ENCODE measurements at regions not wholly inside any gene's neighbourhood (a gene's known extent, or its start where the extent isn't known, plus 50 kb on each side); places are given as distances from the start of the nearest gene placed in this dataset.

GRCh38 chrX:124223524-124223923 lies 108.9 kb upstream of the TEX13D start:
- Histone ChIP-seq H3K27ac (no peak overlapping the region), H3K9me3 (no peaks in the 10 kb centered on the region), H3K4me3 (no peak overlapping the region), H3K4me1 (no peaks in the 10 kb centered on the region), H3K36me3 (no peaks in the 10 kb centered on the region), H3K27me3 (no peaks in the 10 kb centered on the region)
- DNase-seq: no peak
- TF ChIP-seq, protein P1, sequence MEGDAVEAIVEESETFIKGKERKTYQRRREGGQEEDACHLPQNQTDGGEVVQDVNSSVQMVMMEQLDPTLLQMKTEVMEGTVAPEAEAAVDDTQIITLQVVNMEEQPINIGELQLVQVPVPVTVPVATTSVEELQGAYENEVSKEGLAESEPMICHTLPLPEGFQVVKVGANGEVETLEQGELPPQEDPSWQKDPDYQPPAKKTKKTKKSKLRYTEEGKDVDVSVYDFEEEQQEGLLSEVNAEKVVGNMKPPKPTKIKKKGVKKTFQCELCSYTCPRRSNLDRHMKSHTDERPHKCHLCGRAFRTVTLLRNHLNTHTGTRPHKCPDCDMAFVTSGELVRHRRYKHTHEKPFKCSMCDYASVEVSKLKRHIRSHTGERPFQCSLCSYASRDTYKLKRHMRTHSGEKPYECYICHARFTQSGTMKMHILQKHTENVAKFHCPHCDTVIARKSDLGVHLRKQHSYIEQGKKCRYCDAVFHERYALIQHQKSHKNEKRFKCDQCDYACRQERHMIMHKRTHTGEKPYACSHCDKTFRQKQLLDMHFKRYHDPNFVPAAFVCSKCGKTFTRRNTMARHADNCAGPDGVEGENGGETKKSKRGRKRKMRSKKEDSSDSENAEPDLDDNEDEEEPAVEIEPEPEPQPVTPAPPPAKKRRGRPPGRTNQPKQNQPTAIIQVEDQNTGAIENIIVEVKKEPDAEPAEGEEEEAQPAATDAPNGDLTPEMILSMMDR (IDR thresholded peaks at IDR 0.05): no peak
- TF ChIP-seq POLR2A (IDR thresholded peaks at IDR 0.05): no peak

DNA sequence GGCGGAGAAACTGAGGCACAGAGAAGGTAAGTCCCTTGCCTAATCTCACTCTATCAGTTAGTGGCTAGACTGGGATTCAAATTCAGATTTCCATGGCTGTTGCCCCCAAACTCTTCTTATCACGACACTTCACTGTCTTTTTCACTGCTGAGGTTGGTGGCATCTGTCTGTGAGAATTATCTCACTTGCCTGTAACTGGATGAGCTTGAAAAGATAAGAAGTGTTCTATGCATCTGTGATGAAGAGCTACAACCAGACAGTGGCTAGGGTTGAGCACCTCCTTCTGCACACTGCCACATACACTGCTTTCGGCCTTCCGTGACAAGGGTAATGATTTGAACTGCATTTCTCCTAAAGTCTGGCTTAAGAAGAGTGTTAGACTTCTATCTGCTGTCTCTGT lies 107.9 kb upstream of the TEX13D start:
- Histone ChIP-seq H3K4me1 (no peaks in the 10 kb centered on the region), H3K27me3 (no peaks in the 10 kb centered on the region), H3K36me3 (no peaks in the 10 kb centered on the region), H3K9me3 (no peaks in the 10 kb centered on the region), H3K4me3 (no peak overlapping the region), H3K27ac (no peak overlapping the region)
- DNase-seq: no peak
- TF ChIP-seq, protein P1 (IDR thresholded peaks at IDR 0.05): no peak
- TF ChIP-seq POLR2A (IDR thresholded peaks at IDR 0.05): no peak

DNA sequence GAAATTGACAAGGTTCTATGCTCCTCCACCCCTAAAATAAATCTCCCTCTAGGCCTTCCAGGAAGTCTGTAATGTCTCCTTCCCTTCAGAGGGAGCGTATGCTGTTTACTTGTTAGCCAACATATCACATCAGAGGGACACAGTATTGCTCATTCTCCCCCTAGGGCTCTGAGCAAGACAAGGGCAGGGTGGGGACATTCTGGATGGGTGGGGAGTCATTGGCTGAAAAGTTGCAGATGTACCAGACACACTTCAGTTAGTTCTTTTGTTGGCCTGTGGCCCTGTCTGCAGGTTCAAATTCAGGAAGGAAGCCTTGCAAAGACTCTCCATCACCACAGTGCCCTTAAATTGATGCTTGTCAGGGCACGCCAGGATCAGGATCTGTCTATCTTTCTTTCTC lies 106.3 kb upstream of the TEX13D start:
- Histone ChIP-seq H3K27ac (no peak overlapping the region), H3K9me3 (no peaks in the 10 kb centered on the region), H3K4me3 (no peak overlapping the region), H3K27me3 (no peaks in the 10 kb centered on the region), H3K4me1 (no peaks in the 10 kb centered on the region), H3K36me3 (no peaks in the 10 kb centered on the region)
- TF ChIP-seq POLR2A (IDR thresholded peaks at IDR 0.05): no peak
- TF ChIP-seq, protein P1 (IDR thresholded peaks at IDR 0.05): no peak
- DNase-seq: no peak

DNA sequence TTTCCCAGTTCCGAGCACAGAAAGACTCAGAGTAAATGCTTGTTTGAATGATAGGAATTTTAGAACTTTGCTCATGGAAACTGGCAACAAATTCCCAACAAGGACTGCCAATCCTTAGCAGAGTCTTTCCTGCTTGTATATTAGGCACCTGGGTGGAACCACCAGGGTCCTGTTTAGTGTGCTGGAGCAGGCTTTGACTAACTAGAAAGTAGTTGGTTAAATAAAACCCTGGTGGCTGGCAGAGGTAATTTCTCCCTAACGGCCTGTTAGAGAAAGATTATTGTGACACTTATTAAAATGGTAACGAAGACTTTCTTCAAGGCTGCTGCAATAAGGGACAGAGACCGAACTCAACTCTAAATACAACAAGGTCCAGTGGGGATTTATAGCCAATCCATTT lies 103.6 kb upstream of the TEX13D start:
- no peak for DNase-seq
- no peaks in the 10 kb centered on the region for H3K27me3 ChIP-seq
- TF ChIP-seq POLR2A (IDR thresholded peaks at IDR 0.05): no peak
- TF ChIP-seq, protein P1 (IDR thresholded peaks at IDR 0.05): no peak
- H3K27ac ChIP-seq: no peak overlapping the region
- H3K9me3 ChIP-seq: no peaks in the 10 kb centered on the region
- no peaks in the 10 kb centered on the region for H3K36me3 ChIP-seq
- H3K4me1 ChIP-seq: no peaks in the 10 kb centered on the region
- no peak overlapping the region for H3K4me3 ChIP-seq

GRCh38 chrX:124229374-124229773 lies 103.1 kb upstream of the TEX13D start:
- Histone ChIP-seq H3K27ac (no peak overlapping the region), H3K4me3 (no peak overlapping the region), H3K4me1 (no peaks in the 10 kb centered on the region), H3K27me3 (no peaks in the 10 kb centered on the region), H3K36me3 (no peaks in the 10 kb centered on the region), H3K9me3 (no peaks in the 10 kb centered on the region)
- TF ChIP-seq, protein P1 (IDR thresholded peaks at IDR 0.05): no peak
- no peak for TF ChIP-seq POLR2A (IDR thresholded peaks at IDR 0.05)
- no peak for DNase-seq

All from Peyer's patch (tissue), 4 donors.